ENCODE measurements at regions not wholly inside any gene's neighbourhood (a gene's known extent, or its start where the extent isn't known, plus 50 kb on each side); places are given as distances from the start of the nearest gene placed in this dataset.

DNA sequence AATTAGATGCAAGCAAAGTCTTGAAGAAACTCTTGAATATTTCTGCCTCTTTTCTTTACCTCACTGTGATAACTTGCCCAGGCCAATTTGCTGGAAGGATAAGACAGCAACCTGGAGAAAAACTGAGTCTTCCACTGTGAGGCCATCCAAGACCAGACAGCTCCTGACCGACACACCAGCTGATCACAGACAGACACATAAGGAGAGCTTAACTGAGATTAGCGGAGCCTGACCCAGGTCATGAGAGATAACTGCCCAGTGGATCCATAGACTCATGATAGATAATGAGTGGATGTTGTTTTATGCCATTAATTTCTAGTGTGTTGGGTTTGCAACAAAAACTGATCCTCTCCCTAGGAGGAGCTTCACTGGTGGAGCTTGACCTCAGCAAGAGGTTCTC, 64.4 kb upstream of the NOX3 start:
- Histone ChIP-seq H3K4me2 (ENCODE audit: low read length) (no peak overlapping the region), H3K79me2 (ENCODE audit: insufficient read depth, low read length) (no peaks in the 10 kb centered on the region), H3K4me3 (replicated peaks in 1 of 2; ENCODE audit: low read depth in 1 of 2, low read length in 2 of 2) (no peak overlapping the region), H3K27ac (ENCODE audit: low read depth, low read length) (no peak overlapping the region), H3K27me3 (ENCODE audit: insufficient read depth, low read length) (no peaks in the 10 kb centered on the region), H2AFZ (ENCODE audit: low read depth, low read length, poor library complexity, severe bottlenecking) (no peak overlapping the region), H3K36me3 (ENCODE audit: control insufficient read depth in 1 of 2, insufficient read depth in 2 of 2, low read length in 2 of 2) (no peaks in the 10 kb centered on the region), H3K9ac (ENCODE audit: low read length) (no peak overlapping the region), H4K20me1 (ENCODE audit: insufficient read depth) (no peaks in the 10 kb centered on the region), H3K9me2 (ENCODE audit: insufficient read depth) (peaks cover 3% of the 10 kb centered on the region; the same call in 1 of the 2 replicates), H3K9me3 (ENCODE audit: control insufficient read depth in 1 of 2, insufficient read depth in 1 of 2, low read depth in 1 of 2, low read length in 2 of 2) (no peaks in the 10 kb centered on the region), H3K4me1 (ENCODE audit: control insufficient read depth in 1 of 2, insufficient read depth in 2 of 2, low read length in 2 of 2) (no peaks in the 10 kb centered on the region)
- CTCF ChIA-PET: no interaction called here
- no peak for DNase-seq (ENCODE audit: low read depth, low spot score)
- intact Hi-C loops (cut with micrococcal nuclease): loop anchor here (10.0 kb wide), 1 partner anchor 585 kb away; no protein-coding TSS in a partner anchor
- RAD21 ChIA-PET (ENCODE audit: low non-redundant PET in 1 of 2, low total read pairs in 2 of 2, uncharacterized antibody in 2 of 2, unreplicated experiment in 2 of 2): no interaction called here
- BruUV-seq (replicated peaks): no TSS peak
- TF ChIP-seq SIN3A (IDR thresholded peaks at IDR 0.05; ENCODE audit: low read depth) (no peak), FOSL1 (IDR thresholded peaks at IDR 0.05; ENCODE audit: low read depth) (no peak), CBX3 (IDR thresholded peaks at IDR 0.05; ENCODE audit: low read depth) (no peak), MAX (IDR thresholded peaks at IDR 0.05) (no peak), EZH2phosphoT487 (IDR thresholded peaks at IDR 0.05; ENCODE audit: borderline replicate concordance) (no peak), CEBPB (IDR thresholded peaks at IDR 0.05; ENCODE audit: low read depth) (no peak)
- POLR2A ChIA-PET: no interaction called here
- no peak for ATAC-seq

DNA sequence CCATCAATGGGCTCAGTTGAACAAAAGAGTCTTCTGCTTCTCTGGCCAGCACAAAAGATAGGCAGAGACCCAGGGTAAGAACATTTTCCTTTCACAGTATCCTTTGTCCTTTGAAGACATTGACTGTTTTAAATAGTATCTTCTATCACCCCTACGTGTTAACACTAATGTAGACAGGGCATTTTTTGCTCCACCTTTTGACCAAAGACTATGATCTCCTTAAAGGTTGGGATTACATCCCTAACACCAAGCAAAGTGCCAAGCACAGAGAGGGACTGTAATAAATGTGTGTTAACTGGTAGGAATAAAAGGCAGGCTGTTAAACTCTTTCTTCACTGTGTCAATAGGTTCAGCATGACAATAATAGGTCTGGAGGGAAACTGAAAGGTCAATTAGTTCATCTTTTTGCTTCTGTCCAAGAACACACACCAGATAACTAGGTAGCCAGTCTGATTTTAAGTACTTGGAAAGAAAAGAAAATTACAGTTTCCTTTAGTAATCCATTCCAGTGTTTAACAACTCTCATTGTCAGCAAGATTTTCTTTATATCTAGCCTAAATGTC, 63.6 kb upstream of the NOX3 start:
- Histone ChIP-seq H3K9me3 (ENCODE audit: control insufficient read depth in 1 of 2, insufficient read depth in 1 of 2, low read depth in 1 of 2, low read length in 2 of 2) (no peaks in the 10 kb centered on the region), H2AFZ (ENCODE audit: low read depth, low read length, poor library complexity, severe bottlenecking) (no peak overlapping the region), H3K27ac (ENCODE audit: low read depth, low read length) (no peak overlapping the region), H3K27me3 (ENCODE audit: insufficient read depth, low read length) (no peaks in the 10 kb centered on the region), H3K9ac (ENCODE audit: low read length) (no peak overlapping the region), H4K20me1 (ENCODE audit: insufficient read depth) (no peaks in the 10 kb centered on the region), H3K9me2 (ENCODE audit: insufficient read depth) (peaks cover 3% of the 10 kb centered on the region; the same call in 1 of the 2 replicates), H3K36me3 (ENCODE audit: control insufficient read depth in 1 of 2, insufficient read depth in 2 of 2, low read length in 2 of 2) (no peaks in the 10 kb centered on the region), H3K79me2 (ENCODE audit: insufficient read depth, low read length) (no peaks in the 10 kb centered on the region), H3K4me3 (replicated peaks in 1 of 2; ENCODE audit: low read depth in 1 of 2, low read length in 2 of 2) (no peak overlapping the region), H3K4me2 (ENCODE audit: low read length) (no peak overlapping the region), H3K4me1 (ENCODE audit: control insufficient read depth in 1 of 2, insufficient read depth in 2 of 2, low read length in 2 of 2) (no peaks in the 10 kb centered on the region)
- POLR2A ChIA-PET: no interaction called here
- no TSS peak for BruUV-seq (replicated peaks)
- ATAC-seq: no peak
- TF ChIP-seq MAX (IDR thresholded peaks at IDR 0.05): no peak
- TF ChIP-seq ZFX (IDR thresholded peaks at IDR 0.05): no peak
- intact Hi-C loops (cut with micrococcal nuclease): no loop called here
- RAD21 ChIA-PET (ENCODE audit: low non-redundant PET in 1 of 2, low total read pairs in 2 of 2, uncharacterized antibody in 2 of 2, unreplicated experiment in 2 of 2): no interaction called here
- CTCF ChIA-PET: no interaction called here
- no peak for DNase-seq (ENCODE audit: low read depth, low spot score)
